B cell (primary cell): ENCODE measurements at regions not wholly inside any gene's neighbourhood (a gene's known extent, or its start where the extent isn't known, plus 50 kb on each side); places are given as distances from the start of the nearest gene placed in this dataset.

Experiments used
- ATAC-seq: fragments of 200-7000 bp; cut with Tn5 transposase; one replicate; pipeline ENCODE4 v1.10.0; 2021; ENCODE audit warnings: low read depth, mild to moderate bottlenecking, moderate number of reproducible peaks, moderate library complexity
- CTCF ChIA-PET: fragments of 350-600 bp; sonication (Branson Sonifier 250); formaldehyde crosslinking; loops from one replicate; lab custom pipeline; 2021; ENCODE audit warnings: antibody characterized with exemption, inconsistent platforms; lab: Charles Lee
- POLR2A ChIA-PET: fragments of 350-600 bp; sonication (Branson Sonifier 250); formaldehyde crosslinking; loops from one replicate; lab custom pipeline; 2021; ENCODE audit warnings: antibody characterized with exemption; lab: Charles Lee
- DNase-seq: peaks from one replicate; pipeline ENCODE4 v3.0.0; 2013
- H2AFZ ChIP-seq: 2 replicates; pipeline ENCODE4 v1.6.1; 2012; ENCODE audit warnings: mild to moderate bottlenecking, low read depth, low read length; ENCODE audit not compliant: insufficient read depth, poor library complexity, severe bottlenecking
- H3K27ac ChIP-seq, 2 donors: 1 replicate in 1 of 2; 2 replicates in 1 of 2; pipeline ENCODE4 v1.5.1; 2012 to 2013; ENCODE audit warnings: low read length in 2 of 2, mild to moderate bottlenecking in 2 of 2, moderate library complexity in 1 of 2
- H3K27me3 ChIP-seq, 4 experiments: fragments of 200-600 bp in 1 of 4; sonication (generic) in 1 of 4; replicated peaks in 1 of 4; 1 replicate in 2 of 4; 2 replicates in 2 of 4; pipeline versions ENCODE4 v1.6.1 to v1.7.0; 2013 to 2016; ENCODE audit warnings: low read length in 3 of 4, mild to moderate bottlenecking in 2 of 4, mixed read lengths in 1 of 4, moderate library complexity in 1 of 4; ENCODE audit not compliant: insufficient read depth in 4 of 4, control insufficient read depth in 3 of 4; ENCODE audit errors: control extremely low read depth in 1 of 4
- H3K36me3 ChIP-seq, 2 experiments: replicated peaks in 1 of 2; 1 replicate in 1 of 2; 2 replicates in 1 of 2; pipeline versions ENCODE4 v1.6.1 to v1.7.1; 2013; ENCODE audit warnings: low read length in 1 of 2; ENCODE audit not compliant: insufficient read depth in 2 of 2, control insufficient read depth in 1 of 2; ENCODE audit errors: control extremely low read depth in 1 of 2, extremely low read depth in 1 of 2
- H3K4me1 ChIP-seq, 2 donors: fragments of 200-600 bp in 1 of 2; sonication (generic) in 1 of 2; 1 replicate in 1 of 2; 2 replicates in 1 of 2; pipeline versions ENCODE4 v1.5.1 to v1.6.1; 2013 to 2017; ENCODE audit warnings: low read length in 2 of 2; ENCODE audit not compliant: control insufficient read depth in 2 of 2, insufficient read depth in 2 of 2
- H3K4me2 ChIP-seq: replicated peaks from 2 replicates; pipeline ENCODE3; 2012; ENCODE audit warnings: mild to moderate bottlenecking, low read depth, low read length; ENCODE audit not compliant: poor library complexity, severe bottlenecking
- H3K4me3 ChIP-seq, 5 experiments: fragments of 200-600 bp in 1 of 5; sonication (generic) in 1 of 5; 1 replicate in 3 of 5; 2 replicates in 2 of 5; pipeline versions ENCODE4 v1.5.1 to v1.7.0; 2011 to 2016; ENCODE audit warnings: low read length in 4 of 5, mild to moderate bottlenecking in 4 of 5, low read depth in 2 of 5, control low read depth in 1 of 5, moderate library complexity in 1 of 5; ENCODE audit not compliant: insufficient read depth in 1 of 5; ENCODE audit errors: control extremely low read depth in 1 of 5, extremely low read depth in 1 of 5
- H3K79me2 ChIP-seq: fragments of 200-600 bp; sonication (generic); one replicate; pipeline ENCODE4 v1.6.0; 2016; ENCODE audit warnings: low read length; ENCODE audit not compliant: control insufficient read depth, insufficient read depth
- H3K9ac ChIP-seq: fragments of 200-600 bp; sonication (generic); 2 replicates; pipeline ENCODE4 v1.6.1; 2017; ENCODE audit warnings: mild to moderate bottlenecking, low read length, moderate library complexity
- H3K9me3 ChIP-seq, 3 donors: one replicate each; pipeline versions ENCODE4 v1.6.1 to v1.7.1; 2013; ENCODE audit warnings: low read length in 2 of 3; ENCODE audit not compliant: control insufficient read depth in 2 of 3, insufficient read depth in 1 of 3; ENCODE audit errors: control extremely low read depth in 1 of 3
- H4K20me1 ChIP-seq: 2 replicates; pipeline ENCODE4 v1.6.0; 2012; ENCODE audit warnings: mild to moderate bottlenecking, low read length; ENCODE audit not compliant: insufficient read depth, control insufficient read depth, poor library complexity, severe bottlenecking
- H3K27ac Mint-ChIP-seq: one replicate; pipeline ENCODE4 v1.8.0; 2021; ENCODE audit warnings: mixed read lengths
- H3K27me3 Mint-ChIP-seq: one replicate; pipeline ENCODE4 v1.8.0; 2021; ENCODE audit warnings: mixed read lengths
- H3K4me1 Mint-ChIP-seq: one replicate; pipeline ENCODE4 v1.8.0; 2021; ENCODE audit warnings: mixed read lengths
- H3K4me3 Mint-ChIP-seq: one replicate; pipeline ENCODE4 v1.8.0; 2021; ENCODE audit warnings: mixed read lengths
- H3K9me3 Mint-ChIP-seq: one replicate; pipeline ENCODE4 v1.8.0; 2022; ENCODE audit warnings: mixed read lengths; ENCODE audit not compliant: insufficient read depth
- EZH2 ChIP-seq: IDR thresholded peaks from 2 replicates; pipeline ENCODE4 v1.6.1; 2012; ENCODE audit warnings: borderline replicate concordance, low read depth, mild to moderate bottlenecking, moderate library complexity, low read length; ENCODE audit not compliant: insufficient read depth, poor library complexity, severe bottlenecking
- WGBS: methylation state at CpG from one replicate; pipeline ENCODE4 v1.1.5; 2013; ENCODE audit warnings: missing lambda C conversion rate; ENCODE audit not compliant: insufficient coverage; 5-methylcytosine and 5-hydroxymethylcytosine counted together
- intact Hi-C: fragments of 100-400 bp; cut with micrococcal nuclease; formaldehyde crosslinking; loops from one replicate; pipeline ENCODE4 v1.10.0; 2022
- TF ChIP-seq, protein P1 (sequence below): fragments of 200-600 bp; IDR thresholded peaks from one replicate; pipeline ENCODE4 v1.8.0; 2022; ENCODE audit warnings: antibody characterized with exemption, mild to moderate bottlenecking

GRCh38 chr10:31090894-31091607 lies 59.4 kb upstream of the ZNF438 start:
- Mint-ChIP-seq H3K27me3 (peaks cover 4% of the 10 kb centered on the region), H3K4me1 (peaks cover 15% of the 10 kb centered on the region), H3K4me3 (peak overlapping the region; percentile 52), H3K27ac (peak overlapping the region; percentile 79), H3K9me3 (no peaks in the 10 kb centered on the region)
- Histone ChIP-seq H3K4me2 (peak overlapping the region; percentile 27), H3K4me1 (peaks cover 8 to 11% of the 10 kb centered on the region in 2 donors), H3K79me2 (no peaks in the 10 kb centered on the region), H3K27ac (peak overlapping the region in 1 of 2 donors; percentile 44), H3K36me3 (no peaks in the 10 kb centered on the region), H3K9me3 (no peaks in the 10 kb centered on the region), H3K27me3 (no peaks in the 10 kb centered on the region), H2AFZ (peak overlapping the region; percentile 43), H3K9ac (peak overlapping the region; percentile 22), H3K4me3 (no peak overlapping the region), H4K20me1 (no peaks in the 10 kb centered on the region)
- ChIA-PET CTCF (interaction anchor here (0.9 to 1.0 kb wide), 2 partner anchors 59 to 307 kb away, joined by 3 read pairs; partner anchors contain the start of gene ZNF438), POLR2A (no interaction called here)
- TF ChIP-seq, protein P1, sequence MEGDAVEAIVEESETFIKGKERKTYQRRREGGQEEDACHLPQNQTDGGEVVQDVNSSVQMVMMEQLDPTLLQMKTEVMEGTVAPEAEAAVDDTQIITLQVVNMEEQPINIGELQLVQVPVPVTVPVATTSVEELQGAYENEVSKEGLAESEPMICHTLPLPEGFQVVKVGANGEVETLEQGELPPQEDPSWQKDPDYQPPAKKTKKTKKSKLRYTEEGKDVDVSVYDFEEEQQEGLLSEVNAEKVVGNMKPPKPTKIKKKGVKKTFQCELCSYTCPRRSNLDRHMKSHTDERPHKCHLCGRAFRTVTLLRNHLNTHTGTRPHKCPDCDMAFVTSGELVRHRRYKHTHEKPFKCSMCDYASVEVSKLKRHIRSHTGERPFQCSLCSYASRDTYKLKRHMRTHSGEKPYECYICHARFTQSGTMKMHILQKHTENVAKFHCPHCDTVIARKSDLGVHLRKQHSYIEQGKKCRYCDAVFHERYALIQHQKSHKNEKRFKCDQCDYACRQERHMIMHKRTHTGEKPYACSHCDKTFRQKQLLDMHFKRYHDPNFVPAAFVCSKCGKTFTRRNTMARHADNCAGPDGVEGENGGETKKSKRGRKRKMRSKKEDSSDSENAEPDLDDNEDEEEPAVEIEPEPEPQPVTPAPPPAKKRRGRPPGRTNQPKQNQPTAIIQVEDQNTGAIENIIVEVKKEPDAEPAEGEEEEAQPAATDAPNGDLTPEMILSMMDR = no peak
- TF ChIP-seq EZH2 = no peak
- ATAC-seq (peak; percentile 85), DNase-seq (peak; percentile 53)
- intact Hi-C loops = no loop called here
- 60% methylated on average over 1 of the region's 4 CpGs for WGBS
